ENCODE measurements at regions not wholly inside any gene's neighbourhood (a gene's known extent, or its start where the extent isn't known, plus 50 kb on each side); places are given as distances from the start of the nearest gene placed in this dataset.

- DNase-seq (ENCODE audit: low read depth, low spot score): no peak
- no peak for FAIRE-seq
- no peaks in the 10 kb centered on the region for H3K79me2 ChIP-seq (ENCODE audit: control insufficient read depth, insufficient read depth, low read length)
- CTCF ChIA-PET: no interaction called here
- H3K4me2 ChIP-seq (ENCODE audit: insufficient read depth, low read length): no peak overlapping the region
- intact Hi-C loops (cut with micrococcal nuclease) (no loop called here), dilution Hi-C loops (cut with MboI; ENCODE audit: extremely low pct_ligation_motif_present, low sequenced_read_pairs) (no loop called here)
- H4K20me1 ChIP-seq (replicated peaks; ENCODE audit: control insufficient read depth, extremely low read depth, insufficient read depth, low read length): no peaks in the 10 kb centered on the region
- H3K4me1 ChIP-seq (ENCODE audit: control insufficient read depth, extremely low read depth, insufficient read depth, low read length): no peaks in the 10 kb centered on the region
- no peak for TF ChIP-seq POLR2AphosphoS5 (IDR thresholded peaks at IDR 0.05; ENCODE audit: insufficient read depth, low read depth, low read length)
- TF ChIP-seq POLR2A (IDR thresholded peaks at IDR 0.05; ENCODE audit: low read depth, low read length): no peak
- TF ChIP-seq, protein P1, sequence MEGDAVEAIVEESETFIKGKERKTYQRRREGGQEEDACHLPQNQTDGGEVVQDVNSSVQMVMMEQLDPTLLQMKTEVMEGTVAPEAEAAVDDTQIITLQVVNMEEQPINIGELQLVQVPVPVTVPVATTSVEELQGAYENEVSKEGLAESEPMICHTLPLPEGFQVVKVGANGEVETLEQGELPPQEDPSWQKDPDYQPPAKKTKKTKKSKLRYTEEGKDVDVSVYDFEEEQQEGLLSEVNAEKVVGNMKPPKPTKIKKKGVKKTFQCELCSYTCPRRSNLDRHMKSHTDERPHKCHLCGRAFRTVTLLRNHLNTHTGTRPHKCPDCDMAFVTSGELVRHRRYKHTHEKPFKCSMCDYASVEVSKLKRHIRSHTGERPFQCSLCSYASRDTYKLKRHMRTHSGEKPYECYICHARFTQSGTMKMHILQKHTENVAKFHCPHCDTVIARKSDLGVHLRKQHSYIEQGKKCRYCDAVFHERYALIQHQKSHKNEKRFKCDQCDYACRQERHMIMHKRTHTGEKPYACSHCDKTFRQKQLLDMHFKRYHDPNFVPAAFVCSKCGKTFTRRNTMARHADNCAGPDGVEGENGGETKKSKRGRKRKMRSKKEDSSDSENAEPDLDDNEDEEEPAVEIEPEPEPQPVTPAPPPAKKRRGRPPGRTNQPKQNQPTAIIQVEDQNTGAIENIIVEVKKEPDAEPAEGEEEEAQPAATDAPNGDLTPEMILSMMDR (IDR thresholded peaks at IDR 0.05; ENCODE audit: extremely low read depth in 1 of 2, insufficient read depth in 1 of 2, low read depth in 1 of 2, low read length in 2 of 2): no peak
- TF ChIP-seq, protein P2, sequence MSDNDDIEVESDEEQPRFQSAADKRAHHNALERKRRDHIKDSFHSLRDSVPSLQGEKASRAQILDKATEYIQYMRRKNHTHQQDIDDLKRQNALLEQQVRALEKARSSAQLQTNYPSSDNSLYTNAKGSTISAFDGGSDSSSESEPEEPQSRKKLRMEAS (IDR thresholded peaks at IDR 0.05; ENCODE audit: insufficient read depth, insufficient read length): no peak
- no peak for TF ChIP-seq EZH2 (IDR thresholded peaks at IDR 0.05; ENCODE audit: borderline replicate concordance, low read depth, low read length, severe bottlenecking)
- TF ChIP-seq FOS (IDR thresholded peaks at IDR 0.05; ENCODE audit: borderline replicate concordance, insufficient read depth, low read length): no peak
- no peak for TF ChIP-seq MYC (IDR thresholded peaks at IDR 0.05; ENCODE audit: low read depth, low read length)
- no peak for TF ChIP-seq JUN (IDR thresholded peaks at IDR 0.05; ENCODE audit: borderline replicate concordance, insufficient read depth, insufficient read length, low read depth)
- TF ChIP-seq GATA2 (IDR thresholded peaks at IDR 0.05; ENCODE audit: insufficient read depth, insufficient read length, low read depth, low read length): no peak
- no peaks in the 10 kb centered on the region for H3K36me3 ChIP-seq (ENCODE audit: control insufficient read depth in 2 of 2, extremely low read depth in 1 of 2, insufficient read depth in 2 of 2, low read length in 2 of 2)
- H2AFZ ChIP-seq (ENCODE audit: low read depth, low read length): no peak overlapping the region
- no peak overlapping the region for H3K9ac ChIP-seq (replicated peaks; ENCODE audit: extremely low read depth, insufficient read depth, low read length)
- no peak overlapping the region for H3K27ac ChIP-seq (ENCODE audit: insufficient read depth, low read depth, low read length)
- no peaks in the 10 kb centered on the region for H3K9me3 ChIP-seq (replicated peaks; ENCODE audit: control insufficient read depth, insufficient read depth, low read length)
- POLR2A ChIA-PET: no interaction called here
- H3K4me3 ChIP-seq (replicated peaks in 1 of 3; ENCODE audit: insufficient read depth in 1 of 3, low read depth in 1 of 3, low read length in 3 of 3): no peak overlapping the region
- BruUV-seq (replicated peaks): no TSS peak
- no peaks in the 10 kb centered on the region for H3K27me3 ChIP-seq (ENCODE audit: control insufficient read depth in 2 of 2, insufficient read depth in 2 of 2, low read length in 2 of 2)
- H3K9me1 ChIP-seq (replicated peaks; ENCODE audit: control insufficient read depth, extremely low read depth, insufficient read depth, low read length): no peaks in the 10 kb centered on the region
These were observed 130.8 kb upstream of the HDAC4 start for GRCh38 chr2:239531456-239532241.
